Breast epithelium (tissue), 3 donors: ENCODE measurements at regions not wholly inside any gene's neighbourhood (a gene's known extent, or its start where the extent isn't known, plus 50 kb on each side); places are given as distances from the start of the nearest gene placed in this dataset.

ENCODE experiments used
- POLR2A ChIP-seq: fragments of 450-650 bp; IDR thresholded peaks from one replicate; pipeline ENCODE4 v1.6.1; 2016; ENCODE audit warnings: antibody characterized with exemption, mild to moderate bottlenecking, moderate library complexity
- TF ChIP-seq, protein P1 (sequence below), 3 donors: fragments of 450-650 bp; IDR thresholded peaks; one replicate each; pipeline ENCODE4 v1.5.1; 2016 to 2017; ENCODE audit warnings: antibody characterized with exemption in 3 of 3, mild to moderate bottlenecking in 3 of 3, moderate library complexity in 3 of 3

DNA sequence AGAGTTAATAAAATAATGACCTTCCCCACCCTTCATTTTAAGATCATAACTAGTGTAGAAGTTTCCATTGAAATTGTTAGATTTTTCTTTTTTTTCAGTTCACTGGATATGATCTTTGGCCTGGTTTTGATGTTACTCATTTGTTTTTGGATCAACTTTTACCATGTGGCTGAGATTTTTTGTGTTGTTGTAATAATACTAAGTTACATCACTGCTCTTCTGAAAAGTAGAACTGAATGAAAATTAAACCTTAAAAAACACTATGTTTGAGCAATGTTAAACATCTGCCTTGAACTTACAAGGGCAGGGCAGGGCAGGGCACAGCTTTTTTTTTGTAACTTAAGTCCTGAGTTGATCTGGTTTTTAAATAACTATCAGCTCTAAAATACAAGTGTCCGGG is 204.8 kb upstream of the ADAMTS5 start:
- TF ChIP-seq, protein P1, sequence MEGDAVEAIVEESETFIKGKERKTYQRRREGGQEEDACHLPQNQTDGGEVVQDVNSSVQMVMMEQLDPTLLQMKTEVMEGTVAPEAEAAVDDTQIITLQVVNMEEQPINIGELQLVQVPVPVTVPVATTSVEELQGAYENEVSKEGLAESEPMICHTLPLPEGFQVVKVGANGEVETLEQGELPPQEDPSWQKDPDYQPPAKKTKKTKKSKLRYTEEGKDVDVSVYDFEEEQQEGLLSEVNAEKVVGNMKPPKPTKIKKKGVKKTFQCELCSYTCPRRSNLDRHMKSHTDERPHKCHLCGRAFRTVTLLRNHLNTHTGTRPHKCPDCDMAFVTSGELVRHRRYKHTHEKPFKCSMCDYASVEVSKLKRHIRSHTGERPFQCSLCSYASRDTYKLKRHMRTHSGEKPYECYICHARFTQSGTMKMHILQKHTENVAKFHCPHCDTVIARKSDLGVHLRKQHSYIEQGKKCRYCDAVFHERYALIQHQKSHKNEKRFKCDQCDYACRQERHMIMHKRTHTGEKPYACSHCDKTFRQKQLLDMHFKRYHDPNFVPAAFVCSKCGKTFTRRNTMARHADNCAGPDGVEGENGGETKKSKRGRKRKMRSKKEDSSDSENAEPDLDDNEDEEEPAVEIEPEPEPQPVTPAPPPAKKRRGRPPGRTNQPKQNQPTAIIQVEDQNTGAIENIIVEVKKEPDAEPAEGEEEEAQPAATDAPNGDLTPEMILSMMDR (IDR thresholded peaks at IDR 0.05): no peak
- no peak for TF ChIP-seq POLR2A
